Heart left ventricle (tissue), 13 donors: ENCODE measurements at regions not wholly inside any gene's neighbourhood (a gene's known extent, or its start where the extent isn't known, plus 50 kb on each side); places are given as distances from the start of the nearest gene placed in this dataset.

Experiments used
- CTCF ChIP-seq, 12 donors: fragments of 200-600 bp; sonication (generic) in 4 of 12; IDR thresholded peaks; one replicate each; pipeline versions ENCODE4 v1.5.0 to v1.8.0; 2018 to 2022; ENCODE audit warnings: antibody characterized with exemption in 12 of 12, mild to moderate bottlenecking in 5 of 12
- POLR2A ChIP-seq, 2 donors: fragments of 450-650 bp; IDR thresholded peaks; one replicate each; pipeline ENCODE4 v1.6.1; 2017; ENCODE audit warnings: antibody characterized with exemption in 2 of 2, mild to moderate bottlenecking in 2 of 2, moderate library complexity in 2 of 2
- donor health status: ischemic (EF 13 %, LVEDD 7.1; RV severe dilation, severe dysfunction).
- donor health status: DM: no; HTN: yes; CAD: no.
- donor health status: DM: no; HTN: no; CAD: no.
- donor health status: ischemic (EF 25% LVEDD 6.9; RV normal size, moderate dysfunction).
- donor health status: ischemic (EF 25% LVEDD 5.7; RV mildly dilated, moderate dysfunction).
- donor health status: ischemic (EF 35%, LVEDD 5.7; RV mildly dilated, moderate dysfunction).
- donor health status: nonischemic (EF 11% LVEDD 7.7; RV severe dilation, severe dysfunction).
- donor health status: DM: yes; HTN: yes; CAD: no.
- donor health status: PGD.
- donor health status: ischemic (EF 29% LVEDD 5.4; RV normal size, mild dysfunction).
- donor health status: nonischemic (EF 23%, LVEDD 6.1; RV moderate dilation, normal function).

DNA sequence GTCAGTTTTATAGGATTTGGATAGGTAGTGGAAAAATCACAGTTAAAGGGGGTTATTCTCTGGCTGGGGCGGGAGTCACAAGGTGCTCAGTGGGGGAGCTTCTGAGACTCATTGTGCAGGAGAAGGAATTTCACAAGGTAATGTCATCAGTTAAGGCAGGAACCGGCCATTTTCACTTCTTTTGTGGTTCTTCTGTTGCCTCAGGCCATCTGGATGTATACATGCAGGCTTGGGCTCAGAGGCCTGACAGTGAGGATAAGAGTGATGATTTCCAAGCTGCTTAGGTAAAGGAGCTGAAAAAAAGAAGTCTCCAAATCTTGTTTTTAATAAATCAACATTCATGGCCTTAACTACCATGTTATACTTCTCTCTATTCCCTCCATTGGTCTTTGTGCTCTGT is 622.9 kb upstream of the ID4 start:
- no peak for TF ChIP-seq CTCF (IDR thresholded peaks at IDR 0.05)
- no peak for TF ChIP-seq POLR2A (IDR thresholded peaks at IDR 0.05)
